ENCODE measurements at regions not wholly inside any gene's neighbourhood (a gene's known extent, or its start where the extent isn't known, plus 50 kb on each side); places are given as distances from the start of the nearest gene placed in this dataset.

DNA sequence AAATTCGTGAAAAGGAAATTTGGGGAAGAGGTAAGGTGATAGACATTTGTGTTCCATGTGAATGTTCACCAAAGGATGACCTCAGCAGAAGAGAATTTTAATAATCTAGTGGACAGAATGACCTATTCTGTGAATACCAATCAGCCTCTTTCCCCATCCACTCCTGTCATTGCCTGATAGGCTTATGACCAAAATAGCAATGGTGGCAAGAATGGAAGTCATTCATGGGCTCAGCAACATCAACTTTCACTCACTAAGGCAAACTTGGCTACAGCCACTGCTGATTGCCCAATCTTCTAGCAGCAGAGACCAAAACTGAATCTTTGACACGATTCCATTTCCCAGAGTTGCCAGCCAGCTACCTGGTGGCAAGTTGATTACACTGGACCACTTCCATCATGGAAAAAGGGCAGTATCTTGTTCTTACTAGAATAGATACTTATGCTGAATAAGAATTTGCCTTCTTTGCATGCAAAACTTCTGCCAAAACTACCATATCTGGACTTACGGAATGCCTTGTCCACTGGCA is 348.7 kb upstream of the PBX1 start:
- TF ChIP-seq, protein P1, sequence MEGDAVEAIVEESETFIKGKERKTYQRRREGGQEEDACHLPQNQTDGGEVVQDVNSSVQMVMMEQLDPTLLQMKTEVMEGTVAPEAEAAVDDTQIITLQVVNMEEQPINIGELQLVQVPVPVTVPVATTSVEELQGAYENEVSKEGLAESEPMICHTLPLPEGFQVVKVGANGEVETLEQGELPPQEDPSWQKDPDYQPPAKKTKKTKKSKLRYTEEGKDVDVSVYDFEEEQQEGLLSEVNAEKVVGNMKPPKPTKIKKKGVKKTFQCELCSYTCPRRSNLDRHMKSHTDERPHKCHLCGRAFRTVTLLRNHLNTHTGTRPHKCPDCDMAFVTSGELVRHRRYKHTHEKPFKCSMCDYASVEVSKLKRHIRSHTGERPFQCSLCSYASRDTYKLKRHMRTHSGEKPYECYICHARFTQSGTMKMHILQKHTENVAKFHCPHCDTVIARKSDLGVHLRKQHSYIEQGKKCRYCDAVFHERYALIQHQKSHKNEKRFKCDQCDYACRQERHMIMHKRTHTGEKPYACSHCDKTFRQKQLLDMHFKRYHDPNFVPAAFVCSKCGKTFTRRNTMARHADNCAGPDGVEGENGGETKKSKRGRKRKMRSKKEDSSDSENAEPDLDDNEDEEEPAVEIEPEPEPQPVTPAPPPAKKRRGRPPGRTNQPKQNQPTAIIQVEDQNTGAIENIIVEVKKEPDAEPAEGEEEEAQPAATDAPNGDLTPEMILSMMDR (conservative IDR thresholded peaks at IDR 0.05; ENCODE audit: low read length), result no peak
- no peak for TF ChIP-seq EZH2phosphoT487 (IDR thresholded peaks at IDR 0.05; ENCODE audit: borderline replicate concordance, low read depth, low read length)
